Activated CD4-positive, alpha-beta T cell treated with anti-CD3 and anti-CD28 coated beads for 36 hours (primary cell): ENCODE measurements at regions not wholly inside any gene's neighbourhood (a gene's known extent, or its start where the extent isn't known, plus 50 kb on each side); places are given as distances from the start of the nearest gene placed in this dataset.
"Not testable (repeated sequence)": the region's sequence is repeated elsewhere in the genome, so short reads cannot be mapped to it uniquely, and the experiment has no call there.

Experiments
- ATAC-seq: fragments of 200-7000 bp; cut with Tn5 transposase; one replicate; pipeline ENCODE4 v1.10.0; 2021; ENCODE audit warnings: mild to moderate bottlenecking, moderate library complexity
- CTCF ChIA-PET: fragments of 350-600 bp; sonication (Branson Sonifier 250); formaldehyde crosslinking; loops from one replicate; lab custom pipeline; 2021; ENCODE audit warnings: antibody characterized with exemption; lab: Charles Lee
- POLR2A ChIA-PET: fragments of 350-600 bp; sonication (Branson Sonifier 250); formaldehyde crosslinking; loops from one replicate; lab custom pipeline; 2021; ENCODE audit warnings: antibody characterized with exemption, inconsistent platforms; lab: Charles Lee
- DNase-seq: peaks from one replicate; pipeline ENCODE4 v3.0.0-alpha.2; 2020
- H3K27ac Mint-ChIP-seq: one replicate; pipeline ENCODE4 v1.8.0; 2021; ENCODE audit warnings: mixed read lengths
- H3K27me3 Mint-ChIP-seq: one replicate; pipeline ENCODE4 v1.8.0; 2021; ENCODE audit warnings: mixed read lengths
- H3K36me3 Mint-ChIP-seq: one replicate; pipeline ENCODE4 v1.8.0; 2021; ENCODE audit warnings: low read depth, mixed read lengths
- H3K4me1 Mint-ChIP-seq: one replicate; pipeline ENCODE4 v1.8.0; 2021; ENCODE audit warnings: mixed read lengths
- H3K4me3 Mint-ChIP-seq: one replicate; pipeline ENCODE4 v1.8.0; 2021; ENCODE audit warnings: mild to moderate bottlenecking, moderate library complexity, mixed read lengths
- H3K9me3 Mint-ChIP-seq: one replicate; pipeline ENCODE4 v1.8.0; 2021; ENCODE audit warnings: low read depth, mixed read lengths
- intact Hi-C, 2 experiments: fragments of 100-400 bp; cut with DNase I in 1 of 2; cut with micrococcal nuclease in 1 of 2; formaldehyde crosslinking; loops; one replicate each; pipeline versions ENCODE4 v1.14.2 to v1.15.1; 2022 to 2024; cut with DNase I, micrococcal nuclease

GRCh38 chr20:51284176-51284575 lies 258.3 kb downstream of the NFATC2 start:
- no peak overlapping the region for H3K27ac Mint-ChIP-seq
- CTCF ChIA-PET = interaction anchor here (0.8 to 1.6 kb wide), 3 partner anchors 12 to 24 kb away, joined by 3 to 4 read pairs (median 3); no protein-coding TSS in a partner anchor
- no peak overlapping the region for H3K4me3 Mint-ChIP-seq
- ATAC-seq = no peak
- peaks cover 9% of the 10 kb centered on the region for H3K27me3 Mint-ChIP-seq
- H3K9me3 Mint-ChIP-seq = no peaks in the 10 kb centered on the region
- DNase-seq = no peak
- intact Hi-C loops = no loop called here
- POLR2A ChIA-PET = no interaction called here
- no peaks in the 10 kb centered on the region for H3K36me3 Mint-ChIP-seq
- H3K4me1 Mint-ChIP-seq = no peaks in the 10 kb centered on the region

- ChIA-PET POLR2A (no interaction called here), CTCF (no interaction called here)
- H3K36me3 Mint-ChIP-seq = no peaks in the 10 kb centered on the region
- ATAC-seq (no peak), DNase-seq (no peak)
- no peaks in the 10 kb centered on the region for H3K9me3 Mint-ChIP-seq
- H3K27me3 Mint-ChIP-seq = peaks cover 18% of the 10 kb centered on the region
- H3K4me1 Mint-ChIP-seq = no peaks in the 10 kb centered on the region
- intact Hi-C loops = no loop called here
- H3K4me3 Mint-ChIP-seq = no peak overlapping the region
- no peak overlapping the region for H3K27ac Mint-ChIP-seq
Observed at GRCh38 chr20:51281521-51281920, 258.6 kb upstream of the KCNG1 start.

GRCh38 chr20:51280047-51280446 lies 257.1 kb upstream of the KCNG1 start:
- DNase-seq = no peak
- Mint-ChIP-seq H3K4me3 (no peak overlapping the region), H3K27ac (no peak overlapping the region), H3K36me3 (no peaks in the 10 kb centered on the region), H3K27me3 (peaks cover 24% of the 10 kb centered on the region), H3K9me3 (no peaks in the 10 kb centered on the region), H3K4me1 (peaks cover 2% of the 10 kb centered on the region)
- intact Hi-C loops = no loop called here
- no peak for ATAC-seq
- ChIA-PET POLR2A (no interaction called here), CTCF (no interaction called here)

- Mint-ChIP-seq H3K4me3 (no peak overlapping the region), H3K4me1 (peaks cover 2% of the 10 kb centered on the region), H3K9me3 (no peaks in the 10 kb centered on the region), H3K36me3 (no peaks in the 10 kb centered on the region), H3K27ac (no peak overlapping the region), H3K27me3 (peaks cover 27% of the 10 kb centered on the region)
- DNase-seq (no peak), ATAC-seq (no peak)
- CTCF ChIA-PET = interaction anchor here (0.6 kb wide), 1 partner anchor 98 kb away, joined by 3 read pairs; no protein-coding TSS in a partner anchor
- intact Hi-C loops = no loop called here
- POLR2A ChIA-PET = no interaction called here
Observed at GRCh38 chr20:51277961-51278360, 255.1 kb upstream of the KCNG1 start.

- intact Hi-C loops = no loop called here
- ATAC-seq (no peak), DNase-seq (no peak)
- Mint-ChIP-seq H3K9me3 (no peaks in the 10 kb centered on the region), H3K36me3 (no peaks in the 10 kb centered on the region), H3K4me3 (no peak overlapping the region), H3K4me1 (peaks cover 2% of the 10 kb centered on the region), H3K27ac (no peak overlapping the region), H3K27me3 (peaks cover 30% of the 10 kb centered on the region)
- ChIA-PET POLR2A (no interaction called here), CTCF (interaction anchor here (0.7 to 1.4 kb wide), 5 partner anchors 11 to 482 kb away, joined by 3 to 5 read pairs (median 3); no protein-coding TSS in a partner anchor)
Observed at GRCh38 chr20:51276296-51276695, 253.4 kb upstream of the KCNG1 start.

GRCh38 chr20:51275826-51276225 lies 252.9 kb upstream of the KCNG1 start:
- peaks cover 2% of the 10 kb centered on the region for H3K4me1 Mint-ChIP-seq
- H3K27ac Mint-ChIP-seq = no peak overlapping the region
- DNase-seq (peak; percentile 8), ATAC-seq (no peak)
- ChIA-PET POLR2A (no interaction called here), CTCF (interaction anchor here (0.7 to 1.4 kb wide), 5 partner anchors 10 to 289 kb away, joined by 3 to 5 read pairs (median 3); no protein-coding TSS in a partner anchor)
- intact Hi-C loops = no loop called here
- H3K9me3 Mint-ChIP-seq = no peaks in the 10 kb centered on the region
- H3K4me3 Mint-ChIP-seq = no peak overlapping the region
- H3K36me3 Mint-ChIP-seq = no peaks in the 10 kb centered on the region
- H3K27me3 Mint-ChIP-seq = peaks cover 30% of the 10 kb centered on the region

GRCh38 chr20:51275181-51275580 lies 252.3 kb upstream of the KCNG1 start:
- H3K9me3 Mint-ChIP-seq = no peaks in the 10 kb centered on the region
- H3K36me3 Mint-ChIP-seq = no peaks in the 10 kb centered on the region
- intact Hi-C loops = no loop called here
- H3K27me3 Mint-ChIP-seq = peaks cover 30% of the 10 kb centered on the region
- ATAC-seq (no peak), DNase-seq (no peak)
- no peak overlapping the region for H3K4me3 Mint-ChIP-seq
- no peak overlapping the region for H3K27ac Mint-ChIP-seq
- ChIA-PET POLR2A (no interaction called here), CTCF (interaction anchor here (0.7 to 1.4 kb wide), 5 partner anchors 10 to 288 kb away, joined by 3 to 5 read pairs (median 3); no protein-coding TSS in a partner anchor)
- H3K4me1 Mint-ChIP-seq = peaks cover 2% of the 10 kb centered on the region

GRCh38 chr20:51272401-51272800 lies 249.5 kb upstream of the KCNG1 start:
- peaks cover 2% of the 10 kb centered on the region for H3K4me1 Mint-ChIP-seq
- ATAC-seq = no peak
- H3K27me3 Mint-ChIP-seq = peaks cover 22% of the 10 kb centered on the region
- H3K9me3 Mint-ChIP-seq = peaks cover 2% of the 10 kb centered on the region
- no peak overlapping the region for H3K27ac Mint-ChIP-seq
- no peak overlapping the region for H3K4me3 Mint-ChIP-seq
- H3K36me3 Mint-ChIP-seq = no peaks in the 10 kb centered on the region
- intact Hi-C loops = no loop called here
- DNase-seq = no peak
- ChIA-PET CTCF (no interaction called here), POLR2A (no interaction called here)

GRCh38 chr20:51271931-51272330 lies 249.0 kb upstream of the KCNG1 start:
- intact Hi-C loops = no loop called here
- ChIA-PET CTCF (interaction anchor here (0.6 to 1.1 kb wide), 2 partner anchors 34 to 482 kb away, joined by 3 read pairs; no protein-coding TSS in a partner anchor), POLR2A (no interaction called here)
- ATAC-seq = no peak
- Mint-ChIP-seq H3K4me1 (peaks cover 2% of the 10 kb centered on the region), H3K27ac (no peak overlapping the region), H3K4me3 (no peak overlapping the region), H3K9me3 (peaks cover 2% of the 10 kb centered on the region), H3K27me3 (peaks cover 19% of the 10 kb centered on the region), H3K36me3 (no peaks in the 10 kb centered on the region)
- DNase-seq = no peak

- intact Hi-C loops, H3K4me3 Mint-ChIP-seq, H3K4me1 Mint-ChIP-seq, H3K9me3 Mint-ChIP-seq, POLR2A ChIA-PET, H3K27ac Mint-ChIP-seq, ATAC-seq, DNase-seq, H3K36me3 Mint-ChIP-seq: not testable (repeated sequence)
- CTCF ChIA-PET = interaction anchor here (0.6 to 1.1 kb wide), 3 partner anchors 35 to 483 kb away, joined by 3 read pairs; no protein-coding TSS in a partner anchor
- peaks cover 18% of the 10 kb centered on the region for H3K27me3 Mint-ChIP-seq
Observed at GRCh38 chr20:51271289-51271688, 248.4 kb upstream of the KCNG1 start.

- ChIA-PET CTCF (no interaction called here), POLR2A (no interaction called here)
- DNase-seq (no peak), ATAC-seq (no peak)
- H3K4me3 Mint-ChIP-seq = no peak overlapping the region
- peaks cover 9% of the 10 kb centered on the region for H3K9me3 Mint-ChIP-seq
- no peak overlapping the region for H3K27ac Mint-ChIP-seq
- no peaks in the 10 kb centered on the region for H3K36me3 Mint-ChIP-seq
- H3K27me3 Mint-ChIP-seq = peaks cover 15% of the 10 kb centered on the region
- H3K4me1 Mint-ChIP-seq = no peaks in the 10 kb centered on the region
- intact Hi-C loops = no loop called here
Observed at GRCh38 chr20:51269671-51270070, 246.8 kb upstream of the KCNG1 start.

GRCh38 chr20:51267679-51268078 lies 244.8 kb upstream of the KCNG1 start:
- Mint-ChIP-seq H3K9me3 (peaks cover 11% of the 10 kb centered on the region), H3K27ac (no peak overlapping the region), H3K4me1 (no peaks in the 10 kb centered on the region), H3K36me3 (no peaks in the 10 kb centered on the region), H3K4me3 (no peak overlapping the region), H3K27me3 (peaks cover 16% of the 10 kb centered on the region)
- intact Hi-C loops = no loop called here
- ChIA-PET POLR2A (no interaction called here), CTCF (interaction anchor here (0.8 kb wide), 1 partner anchor 183 kb away, joined by 3 read pairs; no protein-coding TSS in a partner anchor)
- DNase-seq = no peak
- no peak for ATAC-seq
